ENCODE measurements at regions not wholly inside any gene's neighbourhood (a gene's known extent, or its start where the extent isn't known, plus 50 kb on each side); places are given as distances from the start of the nearest gene placed in this dataset.

DNA sequence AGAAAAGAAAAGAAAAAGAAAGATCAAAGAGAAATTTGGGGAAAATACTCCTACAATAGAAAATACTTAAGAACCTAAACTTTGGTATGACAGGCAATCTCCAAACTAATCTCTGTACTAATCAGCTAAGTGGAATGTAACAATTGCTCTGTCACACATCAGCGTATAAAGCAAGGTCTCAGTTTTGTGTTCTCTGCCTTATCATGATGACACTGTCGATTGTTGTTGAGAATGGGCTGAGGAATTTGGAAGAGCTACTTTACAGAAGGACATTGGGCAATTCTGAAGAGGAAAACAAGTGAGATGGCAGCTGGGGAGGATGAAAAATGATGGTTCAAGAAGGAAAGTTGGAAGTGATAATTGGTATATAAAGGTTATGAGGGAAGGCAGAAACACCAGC, 486.0 kb upstream of the HTR2C start (continued):
- TF ChIP-seq POU5F1 (IDR thresholded peaks at IDR 0.05; ENCODE audit: low read depth, low read length) (no peak), JUN (IDR thresholded peaks at IDR 0.05; ENCODE audit: low read depth, low read length) (no peak), GABPA (IDR thresholded peaks at IDR 0.05; ENCODE audit: borderline replicate concordance, insufficient read depth, low read length) (no peak), PHF8 (conservative IDR thresholded peaks at IDR 0.05; ENCODE audit: low read depth, low read length) (no peak)
